Heart left ventricle (tissue), 16 donors: ENCODE measurements at regions not wholly inside any gene's neighbourhood (a gene's known extent, or its start where the extent isn't known, plus 50 kb on each side); places are given as distances from the start of the nearest gene placed in this dataset.
"Not testable (repeated sequence)": the region's sequence is repeated elsewhere in the genome, so short reads cannot be mapped to it uniquely, and the experiment has no call there.

Source experiments
- ATAC-seq, 4 donors: fragments of 200-7000 bp; cut with Tn5 transposase; one replicate each; pipeline ENCODE4 v1.9.1; 2020 to 2022; ENCODE audit warnings: moderate library complexity in 4 of 4, mild to moderate bottlenecking in 3 of 4, moderate number of reproducible peaks in 1 of 4
- DNase-seq, 5 donors: peaks; one replicate each; pipeline ENCODE4 v3.0.0-alpha.2; 2020
- H3K27ac ChIP-seq, 12 donors: fragments of 200-600 bp; sonication (generic) in 4 of 12; one replicate each; pipeline versions ENCODE4 v1.5.0 to v1.8.0; 2016 to 2022; ENCODE audit warnings: mild to moderate bottlenecking in 2 of 12
- H3K27me3 ChIP-seq, 9 donors: fragments of 200-600 bp; sonication (generic) in 2 of 9; one replicate each; pipeline versions ENCODE4 v1.5.1 to v1.8.0; 2016 to 2022; ENCODE audit warnings: mild to moderate bottlenecking in 3 of 9
- H3K36me3 ChIP-seq, 9 donors: fragments of 200-600 bp; sonication (generic) in 2 of 9; one replicate each; pipeline versions ENCODE4 v1.5.0 to v1.8.0; 2018 to 2022; ENCODE audit warnings: mild to moderate bottlenecking in 2 of 9
- H3K4me1 ChIP-seq, 12 donors: fragments of 200-600 bp; sonication (generic) in 4 of 12; one replicate each; pipeline versions ENCODE4 v1.5.0 to v1.8.0; 2016 to 2022; ENCODE audit warnings: mild to moderate bottlenecking in 3 of 12
- H3K4me3 ChIP-seq, 12 donors: fragments of 200-600 bp; sonication (generic) in 4 of 12; one replicate each; pipeline versions ENCODE4 v1.5.0 to v1.8.0; 2017 to 2022; ENCODE audit warnings: mild to moderate bottlenecking in 9 of 12, moderate library complexity in 4 of 12
- H3K9me3 ChIP-seq, 12 donors: fragments of 200-600 bp; sonication (generic) in 4 of 12; one replicate each; pipeline versions ENCODE4 v1.5.0 to v1.8.0; 2016 to 2022; ENCODE audit warnings: mild to moderate bottlenecking in 1 of 12
- CTCF ChIP-seq, 12 donors: fragments of 200-600 bp; sonication (generic) in 4 of 12; IDR thresholded peaks; one replicate each; pipeline versions ENCODE4 v1.5.0 to v1.8.0; 2018 to 2022; ENCODE audit warnings: antibody characterized with exemption in 12 of 12, mild to moderate bottlenecking in 5 of 12
- WGBS, 4 donors: extraction: QIAGEN DNeasy Blood & Tissue Kit in 2 of 4; methylation state at CpG; one replicate each; pipeline versions ENCODE4 v1.1.5 to v1.1.7; 2013 to 2018; 5-methylcytosine and 5-hydroxymethylcytosine counted together
- intact Hi-C, 10 donors: fragments of 100-400 bp; cut with DNase I; formaldehyde crosslinking; loops; one replicate each; pipeline versions ENCODE4 v1.11.1 to v1.14.2; 2022
- donor health status: ischemic (EF 13 %, LVEDD 7.1; RV severe dilation, severe dysfunction).
- donor health status: healthy with polysubstance abuse.
- donor health status: DM: no; HTN: yes; CAD: no.
- donor health status: DM: no; HTN: no; CAD: no.
- donor health status: ischemic (EF 25% LVEDD 6.9; RV normal size, moderate dysfunction).
- donor health status: ischemic (EF 25% LVEDD 5.7; RV mildly dilated, moderate dysfunction).
- donor health status: healthy.
- donor health status: DM: yes; HTN: yes; CAD: no.
- donor health status: ischemic (EF 35%, LVEDD 5.7; RV mildly dilated, moderate dysfunction).
- donor health status: nonischemic (EF 11% LVEDD 7.7; RV severe dilation, severe dysfunction).
- donor health status: DM: yes; HTN: yes; CAD: no.
- donor health status: PGD.
- donor health status: ischemic (EF 29% LVEDD 5.4; RV normal size, mild dysfunction).
- donor health status: nonischemic (EF 23%, LVEDD 6.1; RV moderate dilation, normal function).

GRCh38 chr15:84500165-84500889 lies 100.5 kb upstream of the ZSCAN2 start:
- intact Hi-C loops, ATAC-seq, H3K36me3 ChIP-seq, H3K27me3 ChIP-seq, H3K9me3 ChIP-seq, H3K4me1 ChIP-seq: not testable (repeated sequence)
- WGBS, 4 donors = 0 to 1% methylated on average over 11 to 15 of the region's 60 CpGs; no CpG with 5 or more reads in 2 of the 4 donors
- peak; percentile 10 to 77 (median 58) for DNase-seq
- peak overlapping the region in 8 of 12 donors; percentile 44 to 78 (median 71) for H3K27ac ChIP-seq
- peak overlapping the region in 10 of 12 donors; percentile 30 to 58 (median 50) for H3K4me3 ChIP-seq

GRCh38 chr15:84503101-84503500 lies 97.7 kb upstream of the ZSCAN2 start:
- ATAC-seq, H3K4me3 ChIP-seq, H3K36me3 ChIP-seq, H3K27me3 ChIP-seq, H3K4me1 ChIP-seq, H3K9me3 ChIP-seq, H3K27ac ChIP-seq, intact Hi-C loops, DNase-seq: not testable (repeated sequence)
- 92 to 95% methylated on average over 11 to 12 of the region's 17 CpGs; no CpG with 5 or more reads in 2 of the 4 donors for WGBS, 4 donors

GRCh38 chr15:84505552-84505951 lies 95.3 kb upstream of the ZSCAN2 start:
- ATAC-seq, H3K36me3 ChIP-seq, H3K27ac ChIP-seq, H3K9me3 ChIP-seq, H3K27me3 ChIP-seq, DNase-seq, intact Hi-C loops, H3K4me1 ChIP-seq, H3K4me3 ChIP-seq: not testable (repeated sequence)
- WGBS, 4 donors = 50 to 77% methylated on average over 2 of the region's 4 CpGs; no CpG with 5 or more reads in 2 of the 4 donors
- peak in 1 of 12 donors; percentile 19 for TF ChIP-seq CTCF (IDR thresholded peaks at IDR 0.05)

GRCh38 chr15:84512324-84512723 lies 88.5 kb upstream of the ZSCAN2 start:
- H3K27ac ChIP-seq, H3K4me3 ChIP-seq, intact Hi-C loops, ATAC-seq, H3K9me3 ChIP-seq, DNase-seq, H3K4me1 ChIP-seq, H3K27me3 ChIP-seq, H3K36me3 ChIP-seq: not testable (repeated sequence)
- WGBS, 4 donors = 79 to 100% (median 88%) methylated on average over 2 to 8 of the region's 9 CpGs

GRCh38 chr15:84516773-84517172 lies 84.0 kb upstream of the ZSCAN2 start:
- ATAC-seq, H3K36me3 ChIP-seq, H3K27ac ChIP-seq, intact Hi-C loops, H3K4me1 ChIP-seq, H3K4me3 ChIP-seq, H3K9me3 ChIP-seq, H3K27me3 ChIP-seq: not testable (repeated sequence)
- WGBS, 4 donors = 93 to 100% (median 98%) methylated on average over 3 to 6 of the region's 6 CpGs
- peak in 2 of 5 donors; percentile 9 to 20 for DNase-seq

GRCh38 chr15:84525491-84526344 lies 75.1 kb upstream of the ZSCAN2 start:
- ATAC-seq, H3K27me3 ChIP-seq, H3K27ac ChIP-seq, H3K4me3 ChIP-seq, H3K4me1 ChIP-seq, H3K9me3 ChIP-seq, DNase-seq, intact Hi-C loops: not testable (repeated sequence)
- 20 to 82% (median 66%) methylated on average over 1 to 2 of the region's 2 CpGs for WGBS, 4 donors
- peaks cover 0 to 19% (median 2%) of the 10 kb centered on the region in 9 donors for H3K36me3 ChIP-seq

GRCh38 chr15:84530751-84531150 lies 70.1 kb upstream of the ZSCAN2 start:
- H3K4me3 ChIP-seq, intact Hi-C loops, ATAC-seq, H3K4me1 ChIP-seq, H3K9me3 ChIP-seq, H3K27me3 ChIP-seq, H3K27ac ChIP-seq, DNase-seq: not testable (repeated sequence)
- peaks cover 0 to 37% (median 4%) of the 10 kb centered on the region in 9 donors for H3K36me3 ChIP-seq
- 96 to 99% (median 98%) methylated on average over 4 of the region's 4 CpGs for whole genome bisulfite sequencing, 4 donors

DNA sequence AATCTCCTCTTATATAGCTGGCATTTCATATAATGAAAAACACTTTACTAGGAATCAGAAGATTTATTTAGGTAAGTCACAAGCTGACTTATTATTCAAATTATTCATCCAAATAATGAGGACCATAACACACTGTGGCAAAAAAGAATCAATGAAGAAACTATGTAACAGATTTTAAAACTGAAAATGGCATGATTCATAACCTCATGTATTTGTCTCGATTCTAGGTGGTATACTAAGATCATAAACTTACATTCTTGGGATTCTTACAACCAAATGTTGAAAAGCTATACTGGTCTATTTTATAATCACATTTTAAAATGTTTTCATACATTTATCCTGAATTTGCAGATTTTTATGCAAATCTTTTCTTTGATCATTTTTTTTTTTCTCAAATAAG lies 69.6 kb upstream of the ZSCAN2 start:
- 91 to 100% (median 93%) methylated on average over 1 of the region's 1 CpG for WGBS, 4 donors
- H3K27me3 ChIP-seq, H3K4me1 ChIP-seq, DNase-seq, intact Hi-C loops, H3K4me3 ChIP-seq, H3K27ac ChIP-seq, H3K9me3 ChIP-seq, ATAC-seq: not testable (repeated sequence)
- H3K36me3 ChIP-seq = peaks cover 0 to 40% (median 4%) of the 10 kb centered on the region in 9 donors

DNA sequence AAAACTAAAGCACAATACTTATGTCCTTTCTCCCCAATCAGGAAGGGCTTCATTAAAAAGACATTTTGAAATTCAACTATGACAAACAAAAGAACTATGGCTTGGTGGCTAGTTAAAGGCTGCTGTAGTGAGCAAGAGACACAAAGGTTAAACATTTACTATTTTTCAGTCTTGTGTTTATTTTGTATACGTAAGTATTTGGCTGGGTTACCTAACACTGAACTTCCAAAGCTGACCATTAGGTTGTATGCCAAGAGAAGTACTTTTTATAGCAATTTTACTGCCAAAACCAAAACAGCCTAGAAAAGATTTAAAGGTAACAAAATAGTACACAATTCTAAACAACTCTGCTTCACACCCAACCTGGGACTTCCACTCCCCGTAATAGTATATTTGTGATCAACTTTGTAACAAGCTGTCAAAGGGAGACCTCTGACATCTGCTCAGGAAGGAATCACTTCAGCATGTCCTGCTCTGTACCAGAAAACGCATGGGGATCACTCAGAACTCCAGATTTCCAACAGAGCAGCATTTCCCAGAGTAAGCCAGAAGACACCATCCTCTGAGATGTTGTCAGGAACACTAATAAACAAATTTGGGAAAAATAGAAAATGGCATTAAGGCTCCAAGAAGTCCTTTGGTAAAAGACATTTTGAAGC lies 69.0 kb upstream of the ZSCAN2 start:
- H3K36me3 ChIP-seq = peaks cover 0 to 42% (median 4%) of the 10 kb centered on the region in 9 donors
- intact Hi-C loops, H3K4me1 ChIP-seq, DNase-seq, ATAC-seq, H3K4me3 ChIP-seq, H3K9me3 ChIP-seq, H3K27ac ChIP-seq, H3K27me3 ChIP-seq: not testable (repeated sequence)
- 93 to 97% (median 95%) methylated on average over 3 of the region's 3 CpGs for WGBS, 4 donors
